ENCODE measurements at regions not wholly inside any gene's neighbourhood (a gene's known extent, or its start where the extent isn't known, plus 50 kb on each side); places are given as distances from the start of the nearest gene placed in this dataset.

- no peaks in the 10 kb centered on the region for H3K4me1 Mint-ChIP-seq
- H3K27me3 Mint-ChIP-seq, result peaks cover 8% of the 10 kb centered on the region
- no peak overlapping the region for H3K4me3 Mint-ChIP-seq
- no peak overlapping the region for H3K27ac Mint-ChIP-seq
- H3K36me3 Mint-ChIP-seq, result no peaks in the 10 kb centered on the region
- H3K9me3 Mint-ChIP-seq, result no peaks in the 10 kb centered on the region
These were observed 111.1 kb upstream of the TSC22D2 start for GRCh38 chr3:150296966-150297365.

GRCh38 chr3:150296123-150296735 lies 111.9 kb upstream of the TSC22D2 start:
- H3K4me3 Mint-ChIP-seq, result no peak overlapping the region
- H3K4me1 Mint-ChIP-seq, result no peaks in the 10 kb centered on the region
- H3K27me3 Mint-ChIP-seq, result peaks cover 8% of the 10 kb centered on the region

GRCh38 chr3:150293401-150294001 lies 114.6 kb upstream of the TSC22D2 start:
- Mint-ChIP-seq H3K9me3 (no peaks in the 10 kb centered on the region), H3K27ac (no peak overlapping the region), H3K4me3 (no peak overlapping the region), H3K27me3 (peaks cover 8% of the 10 kb centered on the region), H3K36me3 (no peaks in the 10 kb centered on the region), H3K4me1 (no peaks in the 10 kb centered on the region)

More at GRCh38 chr3:150296123-150296735, 111.9 kb upstream of the TSC22D2 start:
- Mint-ChIP-seq H3K27ac (no peak overlapping the region), H3K9me3 (no peaks in the 10 kb centered on the region), H3K36me3 (no peaks in the 10 kb centered on the region)

- Mint-ChIP-seq H3K27ac (no peak overlapping the region), H3K36me3 (no peaks in the 10 kb centered on the region), H3K4me3 (no peak overlapping the region), H3K27me3 (peaks cover 10% of the 10 kb centered on the region), H3K4me1 (no peaks in the 10 kb centered on the region), H3K9me3 (no peaks in the 10 kb centered on the region)
These were observed 115.2 kb upstream of the TSC22D2 start for GRCh38 chr3:150292891-150293290.

GRCh38 chr3:150291515-150291914 lies 116.6 kb upstream of the TSC22D2 start:
- H3K4me3 Mint-ChIP-seq, result no peak overlapping the region
- H3K36me3 Mint-ChIP-seq, result no peaks in the 10 kb centered on the region
- H3K27ac Mint-ChIP-seq, result no peak overlapping the region
- H3K9me3 Mint-ChIP-seq, result no peaks in the 10 kb centered on the region
- no peaks in the 10 kb centered on the region for H3K4me1 Mint-ChIP-seq
- peaks cover 10% of the 10 kb centered on the region for H3K27me3 Mint-ChIP-seq

GRCh38 chr3:150286390-150287147 lies 121.5 kb upstream of the TSC22D2 start:
- peaks cover 2% of the 10 kb centered on the region for H3K27me3 Mint-ChIP-seq
- H3K27ac Mint-ChIP-seq, result no peak overlapping the region
- no peaks in the 10 kb centered on the region for H3K36me3 Mint-ChIP-seq
- H3K4me3 Mint-ChIP-seq, result no peak overlapping the region
- H3K4me1 Mint-ChIP-seq, result no peaks in the 10 kb centered on the region
- H3K9me3 Mint-ChIP-seq, result no peaks in the 10 kb centered on the region

- Mint-ChIP-seq H3K9me3 (no peaks in the 10 kb centered on the region), H3K27me3 (peaks cover 2% of the 10 kb centered on the region), H3K4me1 (no peaks in the 10 kb centered on the region), H3K36me3 (no peaks in the 10 kb centered on the region), H3K4me3 (no peak overlapping the region), H3K27ac (no peak overlapping the region)
These were observed 122.5 kb upstream of the TSC22D2 start for GRCh38 chr3:150285601-150286000.

GRCh38 chr3:150278843-150279381 lies 129.2 kb upstream of the TSC22D2 start:
- Mint-ChIP-seq H3K36me3 (no peaks in the 10 kb centered on the region), H3K4me3 (no peak overlapping the region), H3K9me3 (no peaks in the 10 kb centered on the region), H3K27ac (no peak overlapping the region), H3K4me1 (no peaks in the 10 kb centered on the region), H3K27me3 (peaks cover 12% of the 10 kb centered on the region)

GRCh38 chr3:150278195-150278594 lies 129.9 kb upstream of the TSC22D2 start:
- H3K9me3 Mint-ChIP-seq, result no peaks in the 10 kb centered on the region
- H3K27me3 Mint-ChIP-seq, result peaks cover 12% of the 10 kb centered on the region
- H3K27ac Mint-ChIP-seq, result no peak overlapping the region

GRCh38 chr3:150277444-150277843 lies 130.7 kb upstream of the TSC22D2 start:
- H3K4me3 Mint-ChIP-seq, result no peak overlapping the region
- H3K9me3 Mint-ChIP-seq, result no peaks in the 10 kb centered on the region
- H3K27me3 Mint-ChIP-seq, result peaks cover 14% of the 10 kb centered on the region
- H3K36me3 Mint-ChIP-seq, result no peaks in the 10 kb centered on the region
- no peaks in the 10 kb centered on the region for H3K4me1 Mint-ChIP-seq
- H3K27ac Mint-ChIP-seq, result no peak overlapping the region

More at GRCh38 chr3:150278195-150278594, 129.9 kb upstream of the TSC22D2 start:
- no peaks in the 10 kb centered on the region for H3K36me3 Mint-ChIP-seq
- H3K4me1 Mint-ChIP-seq, result no peaks in the 10 kb centered on the region
- H3K4me3 Mint-ChIP-seq, result no peak overlapping the region

GRCh38 chr3:150275941-150276340 lies 132.2 kb upstream of the TSC22D2 start:
- H3K36me3 Mint-ChIP-seq, result peaks cover 1% of the 10 kb centered on the region
- no peaks in the 10 kb centered on the region for H3K9me3 Mint-ChIP-seq
- H3K4me1 Mint-ChIP-seq, result no peaks in the 10 kb centered on the region

GRCh38 chr3:150274372-150274771 lies 133.7 kb upstream of the TSC22D2 start:
- Mint-ChIP-seq H3K36me3 (peaks cover 1% of the 10 kb centered on the region), H3K27ac (no peak overlapping the region), H3K9me3 (no peaks in the 10 kb centered on the region), H3K27me3 (peaks cover 11% of the 10 kb centered on the region), H3K4me3 (no peak overlapping the region), H3K4me1 (no peaks in the 10 kb centered on the region)

More at GRCh38 chr3:150275941-150276340, 132.2 kb upstream of the TSC22D2 start:
- Mint-ChIP-seq H3K4me3 (no peak overlapping the region), H3K27ac (no peak overlapping the region), H3K27me3 (peaks cover 14% of the 10 kb centered on the region)

GRCh38 chr3:150273396-150273795 lies 134.7 kb upstream of the TSC22D2 start:
- H3K27me3 Mint-ChIP-seq, result peaks cover 9% of the 10 kb centered on the region
- H3K4me3 Mint-ChIP-seq, result no peak overlapping the region
- H3K27ac Mint-ChIP-seq, result no peak overlapping the region
- no peaks in the 10 kb centered on the region for H3K4me1 Mint-ChIP-seq
- peaks cover 1% of the 10 kb centered on the region for H3K36me3 Mint-ChIP-seq
- H3K9me3 Mint-ChIP-seq, result no peaks in the 10 kb centered on the region

- Mint-ChIP-seq H3K4me3 (no peak overlapping the region), H3K9me3 (no peaks in the 10 kb centered on the region), H3K4me1 (no peaks in the 10 kb centered on the region), H3K27me3 (peaks cover 2% of the 10 kb centered on the region), H3K36me3 (peaks cover 1% of the 10 kb centered on the region), H3K27ac (no peak overlapping the region)
These were observed 136.5 kb upstream of the TSC22D2 start for GRCh38 chr3:150271591-150271960.

- H3K4me3 Mint-ChIP-seq, result no peak overlapping the region
- H3K4me1 Mint-ChIP-seq, result no peaks in the 10 kb centered on the region
- no peak overlapping the region for H3K27ac Mint-ChIP-seq
- H3K27me3 Mint-ChIP-seq, result peaks cover 2% of the 10 kb centered on the region
- H3K36me3 Mint-ChIP-seq, result peaks cover 1% of the 10 kb centered on the region
- no peaks in the 10 kb centered on the region for H3K9me3 Mint-ChIP-seq
These were observed 137.1 kb upstream of the TSC22D2 start for GRCh38 chr3:150270883-150271590.
